HCT116 (cell line): ENCODE measurements at regions not wholly inside any gene's neighbourhood (a gene's known extent, or its start where the extent isn't known, plus 50 kb on each side); places are given as distances from the start of the nearest gene placed in this dataset.

Experiments used
- ATAC-seq: fragments of 200-7000 bp; cut with Tn5 transposase; 2 replicates; pipeline ENCODE4 v1.9.1; 2020; ENCODE audit warnings: mild to moderate bottlenecking, moderate library complexity
- BruUV-seq: library from RNA; stranded (reverse); fragments of 400-500 nt; replicated peaks from 2 replicates; lab custom pipeline; 2021; lab: Mats Ljungman, UMichigan
- CTCF ChIA-PET: fragments of 300-600 bp; sonication (Branson Sonifier 250); formaldehyde crosslinking; loops from one replicate; lab custom pipeline; 2021; ENCODE audit warnings: antibody characterized with exemption; lab: Charles Lee
- POLR2A ChIA-PET: fragments of 300-600, 350-600 bp; sonication (Branson Sonifier 250); formaldehyde crosslinking; loops from one replicate; lab custom pipeline; 2021; ENCODE audit warnings: antibody characterized with exemption; lab: Charles Lee
- RAD21 ChIA-PET, 2 experiments: fragments of 300-600 bp; sonication (Branson Sonifier 250); formaldehyde crosslinking; loops; one replicate each; lab custom pipeline; 2023; ENCODE audit warnings: low total read pairs in 2 of 2; ENCODE audit not compliant: uncharacterized antibody in 2 of 2, unreplicated experiment in 2 of 2, low non-redundant PET in 1 of 2; lab: Charles Lee
- DNase-seq: peaks from one replicate; pipeline ENCODE4 v3.0.0-alpha.2; 2010; ENCODE audit warnings: low read depth, low spot score
- H2AFZ ChIP-seq: fragments of 200-600 bp; shearing (Covaris generic), sonication (generic); 2 replicates; pipeline ENCODE4 v1.6.1; 2017; ENCODE audit warnings: low read depth, mixed run types, mixed read lengths, antibody characterized with exemption, low read length; ENCODE audit not compliant: poor library complexity, severe bottlenecking
- H3K27ac ChIP-seq: 2 replicates; pipeline ENCODE4 v1.5.1; 2012; ENCODE audit warnings: low read depth, low read length
- H3K27me3 ChIP-seq: fragments of 200-600 bp; sonication (generic); 2 replicates; pipeline ENCODE4 v1.6.1; 2016; ENCODE audit warnings: mixed run types, low read length, mixed read lengths; ENCODE audit not compliant: insufficient read depth
- H3K36me3 ChIP-seq, 2 experiments: fragments of 200-500 bp in 1 of 2; fragments of 200-600 bp in 1 of 2; sonication (Bioruptor generic) in 1 of 2; sonication (generic) in 1 of 2; 2 replicates each; pipeline versions ENCODE4 v1.5.1 to v1.6.1; 2014 to 2016; ENCODE audit warnings: low read length in 2 of 2, inconsistent platforms in 1 of 2, mixed read lengths in 1 of 2, mixed run types in 1 of 2; ENCODE audit not compliant: insufficient read depth in 2 of 2, control insufficient read depth in 1 of 2
- H3K4me1 ChIP-seq, 2 experiments: fragments of 200-600 bp in 1 of 2; sonication (generic) in 1 of 2; 2 replicates each; pipeline versions ENCODE4 v1.5.1 to v1.6.1; 2012 to 2017; ENCODE audit warnings: low read length in 2 of 2, inconsistent platforms in 1 of 2, mild to moderate bottlenecking in 1 of 2, mixed read lengths in 1 of 2, mixed run types in 1 of 2, moderate library complexity in 1 of 2; ENCODE audit not compliant: insufficient read depth in 2 of 2, control insufficient read depth in 1 of 2
- H3K4me2 ChIP-seq: fragments of 200-600 bp; sonication (generic); 2 replicates; pipeline ENCODE4 v1.6.1; 2017; ENCODE audit warnings: mixed run types, low read length, mixed read lengths
- H3K4me3 ChIP-seq, 2 experiments: fragments of 200-600 bp in 1 of 2; sonication (generic) in 1 of 2; replicated peaks in 1 of 2; 2 replicates each; pipeline ENCODE4 v1.5.1; 2011 to 2016; ENCODE audit warnings: low read length in 2 of 2, control low read depth in 1 of 2, low read depth in 1 of 2, mild to moderate bottlenecking in 1 of 2, mixed read lengths in 1 of 2, mixed run types in 1 of 2
- H3K79me2 ChIP-seq: fragments of 200-600 bp; sonication (generic); 2 replicates; pipeline ENCODE4 v1.6.1; 2017; ENCODE audit warnings: mild to moderate bottlenecking, mixed run types, low read length, moderate library complexity, mixed read lengths; ENCODE audit not compliant: insufficient read depth
- H3K9ac ChIP-seq: fragments of 200-600 bp; sonication (generic); 2 replicates; pipeline ENCODE4 v1.6.1; 2016; ENCODE audit warnings: low read length, mixed read lengths
- H3K9me2 ChIP-seq: fragments of 200-600 bp; sonication (generic), shearing (Covaris generic); 2 replicates; pipeline ENCODE4 v1.6.1; 2017; ENCODE audit warnings: mixed run types, mild to moderate bottlenecking, moderate library complexity; ENCODE audit not compliant: insufficient read depth
- H3K9me3 ChIP-seq, 2 experiments: fragments of 200-500 bp in 1 of 2; fragments of 200-600 bp in 1 of 2; sonication (Bioruptor generic) in 1 of 2; sonication (generic) in 1 of 2; 2 replicates each; pipeline ENCODE4 v1.6.1; 2014 to 2017; ENCODE audit warnings: low read length in 2 of 2, mixed read lengths in 2 of 2, inconsistent platforms in 1 of 2, low read depth in 1 of 2, mild to moderate bottlenecking in 1 of 2, mixed run types in 1 of 2, moderate library complexity in 1 of 2; ENCODE audit not compliant: control insufficient read depth in 1 of 2, insufficient read depth in 1 of 2
- H4K20me1 ChIP-seq: fragments of 200-600 bp; sonication (generic), shearing (Covaris generic); 2 replicates; pipeline ENCODE4 v1.6.1; 2017; ENCODE audit warnings: mixed run types, mild to moderate bottlenecking, moderate library complexity; ENCODE audit not compliant: insufficient read depth
- ATF3 ChIP-seq: IDR thresholded peaks from 2 replicates; pipeline ENCODE4 v1.6.1; 2012
- CBX3 ChIP-seq: IDR thresholded peaks from 2 replicates; pipeline ENCODE4 v1.6.1; 2012; ENCODE audit warnings: low read depth
- CEBPB ChIP-seq: IDR thresholded peaks from 2 replicates; pipeline ENCODE4 v1.6.1; 2012; ENCODE audit warnings: low read depth
- CTCF ChIP-seq, 3 experiments: fragments of 200-600 bp in 1 of 3; sonication (generic) in 1 of 3; IDR thresholded peaks in 2 of 3; conservative IDR thresholded peaks in 1 of 3; 2 replicates each; pipeline ENCODE4 v1.5.1; 2012 to 2017; ENCODE audit warnings: low read depth in 2 of 3, low read length in 2 of 3, antibody characterized with exemption in 1 of 3, borderline replicate concordance in 1 of 3, control low read depth in 1 of 3, mild to moderate bottlenecking in 1 of 3, mixed read lengths in 1 of 3, mixed run types in 1 of 3, moderate library complexity in 1 of 3; ENCODE audit not compliant: insufficient read depth in 1 of 3
- ELF1 ChIP-seq: IDR thresholded peaks from 2 replicates; pipeline ENCODE4 v1.6.1; 2012; ENCODE audit warnings: low read depth, borderline replicate concordance
- FOSL1 ChIP-seq: IDR thresholded peaks from 2 replicates; pipeline ENCODE4 v1.6.1; 2012; ENCODE audit warnings: low read depth
- JUND ChIP-seq: IDR thresholded peaks from 2 replicates; pipeline ENCODE4 v1.6.1; 2012
- MAX ChIP-seq: IDR thresholded peaks from 2 replicates; pipeline ENCODE4 v1.6.1; 2012
- POLR2A ChIP-seq: IDR thresholded peaks from 2 replicates; pipeline ENCODE4 v1.7.0; 2011; ENCODE audit warnings: borderline replicate concordance; ENCODE audit not compliant: insufficient read depth, insufficient read length; ENCODE audit errors: extremely low read depth
- POLR2AphosphoS5 ChIP-seq: IDR thresholded peaks from 2 replicates; pipeline ENCODE4 v1.6.1; 2011; ENCODE audit warnings: mild to moderate bottlenecking, low read depth, low read length, moderate library complexity
- RAD21 ChIP-seq: IDR thresholded peaks from 2 replicates; pipeline ENCODE4 v1.6.1; 2012; ENCODE audit warnings: low read depth, mild to moderate bottlenecking
- SIN3A ChIP-seq: IDR thresholded peaks from 2 replicates; pipeline ENCODE4 v1.6.1; 2012; ENCODE audit warnings: low read depth
- SRF ChIP-seq: IDR thresholded peaks from 2 replicates; pipeline ENCODE4 v1.6.1; 2012; ENCODE audit warnings: low read depth
- TCF7L2 ChIP-seq: IDR thresholded peaks from 2 replicates; pipeline ENCODE4 v1.7.0; 2011; ENCODE audit warnings: borderline replicate concordance, inconsistent platforms; ENCODE audit not compliant: insufficient read depth, insufficient read length; ENCODE audit errors: extremely low read depth
- YY1 ChIP-seq: IDR thresholded peaks from 2 replicates; pipeline ENCODE4 v1.6.1; 2011; ENCODE audit warnings: low read length, low read depth, moderate library complexity, mild to moderate bottlenecking; ENCODE audit not compliant: insufficient replicate concordance; ENCODE audit errors: extremely low read depth
- ZBTB33 ChIP-seq: IDR thresholded peaks from 2 replicates; pipeline ENCODE4 v1.6.1; 2011; ENCODE audit warnings: mild to moderate bottlenecking, low read length, moderate library complexity; ENCODE audit not compliant: insufficient replicate concordance; ENCODE audit errors: extremely low read depth
- ZFX ChIP-seq: fragments of 450-650 bp; IDR thresholded peaks from 2 replicates; pipeline ENCODE4 v1.6.1; 2017
- ZNF274 ChIP-seq: fragments of 200-500 bp; sonication (Bioruptor generic); IDR thresholded peaks from 2 replicates; pipeline ENCODE4 v1.6.1; 2014; ENCODE audit warnings: mild to moderate bottlenecking, low read depth, low read length, inconsistent platforms
- intact Hi-C: fragments of 100-400 bp; cut with micrococcal nuclease; formaldehyde crosslinking; loops from 2 replicates; pipeline ENCODE4 v1.10.0; 2022

- H3K27me3 ChIP-seq = no peaks in the 10 kb centered on the region
- CTCF ChIA-PET = interaction anchor here (1.8 kb wide), 1 partner anchor 12 kb away, joined by 7 read pairs; no protein-coding TSS in a partner anchor
- TF ChIP-seq YY1 = no peak
- no peak for TF ChIP-seq JUND
- TF ChIP-seq CTCF (IDR thresholded peaks at IDR 0.05 in 2 of 3, conservative IDR thresholded peaks at IDR 0.05 in 1 of 3; ENCODE audit: borderline replicate concordance in 1 of 3, insufficient read depth in 1 of 3, low read depth in 2 of 3, low read length in 2 of 3) = no peak
- TF ChIP-seq SRF = no peak
- TF ChIP-seq ATF3 = no peak
- no peak for TF ChIP-seq ZNF274
- TF ChIP-seq MAX = no peak
- TF ChIP-seq FOSL1 = no peak
- TF ChIP-seq ZFX = no peak
- no peak for TF ChIP-seq CEBPB
- TF ChIP-seq TCF7L2 = no peak
- TF ChIP-seq ELF1 = no peak
- TF ChIP-seq POLR2AphosphoS5 = no peak
- TF ChIP-seq ZBTB33 = no peak
- TF ChIP-seq POLR2A = no peak
- TF ChIP-seq SIN3A = no peak
- TF ChIP-seq CBX3 = no peak
- TF ChIP-seq RAD21 = no peak
- TF ChIP-seq, all 23 proteins: peak for 0
- Histone ChIP-seq H3K9ac (no peak overlapping the region), H3K4me2 (no peak overlapping the region), H3K4me1 (peaks cover 4 to 21% of the 10 kb centered on the region in 2 experiments; a peak in 3 of 4 replicates), H4K20me1 (no peaks in the 10 kb centered on the region), H3K36me3 (no peaks in the 10 kb centered on the region), H3K9me2 (no peaks in the 10 kb centered on the region), H2AFZ (no peak overlapping the region), H3K79me2 (no peaks in the 10 kb centered on the region), H3K9me3 (peaks cover 0 to 7% of the 10 kb centered on the region in 2 experiments; a peak in 1 of 4 replicates), H3K27ac (no peak overlapping the region), H3K4me3 (no peak overlapping the region)
- ATAC-seq (no peak), DNase-seq (no peak)
- intact Hi-C loops = no loop called here
- POLR2A ChIA-PET = interaction anchor here (1.8 kb wide), 2 partner anchors 12 to 40 kb away, joined by 5 to 9 read pairs; no protein-coding TSS in a partner anchor
- no TSS peak for BruUV-seq
- RAD21 ChIA-PET = no interaction called here
Measured at GRCh38 chr17:78302478-78302877, 57.4 kb downstream of the SOCS3 start.
